Trophoblast cell (in vitro differentiated cells and primary cell): ENCODE measurements at regions not wholly inside any gene's neighbourhood (a gene's known extent, or its start where the extent isn't known, plus 50 kb on each side); places are given as distances from the start of the nearest gene placed in this dataset.

Source experiments
- DNase-seq, 2 donors: peaks; one replicate each; pipeline ENCODE4 v3.0.0-alpha.2; 2016
- H2AFZ ChIP-seq: 2 replicates; pipeline ENCODE4 v1.6.1; 2013; ENCODE audit warnings: low read length, moderate library complexity, mild to moderate bottlenecking; ENCODE audit not compliant: insufficient read depth, poor library complexity
- H2AK5ac ChIP-seq: 2 replicates; pipeline ENCODE4 v1.6.1; 2013; ENCODE audit warnings: mild to moderate bottlenecking, low read length
- H2BK120ac ChIP-seq: 2 replicates; pipeline ENCODE4 v1.6.1; 2013; ENCODE audit warnings: low read length, mild to moderate bottlenecking, moderate library complexity; ENCODE audit not compliant: insufficient read depth, poor library complexity
- H2BK12ac ChIP-seq: 2 replicates; pipeline ENCODE4 v1.6.1; 2013; ENCODE audit warnings: mild to moderate bottlenecking, low read length, moderate library complexity
- H2BK5ac ChIP-seq: 2 replicates; pipeline ENCODE4 v1.6.1; 2013; ENCODE audit warnings: low read length, low read depth, moderate library complexity, mild to moderate bottlenecking; ENCODE audit not compliant: poor library complexity
- H3K14ac ChIP-seq: 2 replicates; pipeline ENCODE4 v1.6.1; 2013; ENCODE audit warnings: mild to moderate bottlenecking, low read length
- H3K18ac ChIP-seq: 2 replicates; pipeline ENCODE4 v1.6.1; 2013; ENCODE audit warnings: mild to moderate bottlenecking, low read length
- H3K23ac ChIP-seq: 2 replicates; pipeline ENCODE4 v1.6.1; 2013; ENCODE audit warnings: low read length
- H3K27ac ChIP-seq: 2 replicates; pipeline ENCODE4 v1.5.1; 2013; ENCODE audit warnings: low read depth, mild to moderate bottlenecking, inconsistent platforms, low read length, moderate library complexity
- H3K27me3 ChIP-seq: 2 replicates; pipeline ENCODE4 v1.6.1; 2013; ENCODE audit warnings: inconsistent platforms, mild to moderate bottlenecking, low read length, moderate library complexity; ENCODE audit not compliant: insufficient read depth
- H3K36me3 ChIP-seq, 2 experiments: 1 replicate in 1 of 2; 2 replicates in 1 of 2; pipeline ENCODE4 v1.6.1; 2013; ENCODE audit warnings: low read length in 2 of 2, mild to moderate bottlenecking in 2 of 2, moderate library complexity in 1 of 2; ENCODE audit not compliant: insufficient read depth in 2 of 2, control insufficient read depth in 1 of 2
- H3K4ac ChIP-seq: 2 replicates; pipeline ENCODE4 v1.6.1; 2013; ENCODE audit warnings: low read depth, mild to moderate bottlenecking, low read length, moderate library complexity
- H3K4me1 ChIP-seq, 2 experiments: 1 replicate in 1 of 2; 2 replicates in 1 of 2; pipeline ENCODE4 v1.6.1; 2013; ENCODE audit warnings: low read length in 2 of 2, mild to moderate bottlenecking in 2 of 2, moderate library complexity in 1 of 2; ENCODE audit not compliant: insufficient read depth in 2 of 2, control insufficient read depth in 1 of 2
- H3K4me2 ChIP-seq: 2 replicates; pipeline ENCODE4 v1.6.1; 2013; ENCODE audit warnings: inconsistent platforms, mild to moderate bottlenecking, low read length, moderate library complexity
- H3K4me3 ChIP-seq: 2 replicates; pipeline ENCODE4 v1.5.1; 2013; ENCODE audit warnings: mild to moderate bottlenecking, low read depth, low read length, inconsistent platforms
- H3K79me1 ChIP-seq: one replicate; pipeline ENCODE4 v1.6.1; 2013; ENCODE audit warnings: low read length
- H3K79me2 ChIP-seq: 2 replicates; pipeline ENCODE4 v1.6.1; 2013; ENCODE audit warnings: low read length, mild to moderate bottlenecking; ENCODE audit not compliant: control insufficient read depth, insufficient read depth, poor library complexity
- H3K9ac ChIP-seq: 2 replicates; pipeline ENCODE4 v1.6.1; 2013; ENCODE audit warnings: mild to moderate bottlenecking, low read length
- H3K9me3 ChIP-seq: 2 replicates; pipeline ENCODE4 v1.6.1; 2013; ENCODE audit warnings: low read depth, mild to moderate bottlenecking, control low read depth, inconsistent platforms, low read length; ENCODE audit not compliant: insufficient read depth
- H4K12ac ChIP-seq: 2 replicates; pipeline ENCODE4 v1.6.1; 2013; ENCODE audit warnings: low read depth, mild to moderate bottlenecking, low read length, moderate library complexity
- H4K8ac ChIP-seq: 2 replicates; pipeline ENCODE4 v1.6.1; 2013; ENCODE audit warnings: low read depth, mild to moderate bottlenecking, low read length, moderate library complexity
- H4K91ac ChIP-seq: one replicate; pipeline ENCODE4 v1.6.1; 2013; ENCODE audit warnings: low read depth, mild to moderate bottlenecking, low read length, moderate library complexity
- WGBS: extraction: QIAGEN DNeasy Blood & Tissue Kit; methylation state at CpG from one replicate; pipeline ENCODE4 v1.1.7; 2013; ENCODE audit warnings: missing lambda C conversion rate; ENCODE audit not compliant: insufficient read length, insufficient coverage; ENCODE audit errors: extremely low coverage; 5-methylcytosine and 5-hydroxymethylcytosine counted together

GRCh38 chr12:82529101-82529500, 157.6 kb upstream of the TMTC2 start:
- H2AFZ ChIP-seq, result no peak overlapping the region
- H3K79me1 ChIP-seq, result no peaks in the 10 kb centered on the region
- no peaks in the 10 kb centered on the region for H3K79me2 ChIP-seq
- H3K4me2 ChIP-seq, result no peak overlapping the region
- H3K4me3 ChIP-seq, result no peak overlapping the region
- H3K18ac ChIP-seq, result no peak overlapping the region
- DNase-seq, result no peak
- no peaks in the 10 kb centered on the region for H3K27me3 ChIP-seq
- H4K12ac ChIP-seq, result no peak overlapping the region
- no peaks in the 10 kb centered on the region for H3K36me3 ChIP-seq
- H4K91ac ChIP-seq, result no peak overlapping the region
- H4K8ac ChIP-seq, result no peak overlapping the region
- H2AK5ac ChIP-seq, result no peak overlapping the region
- no peak overlapping the region for H2BK120ac ChIP-seq
- H3K23ac ChIP-seq, result no peak overlapping the region
- no peak overlapping the region for H3K27ac ChIP-seq
- no peak overlapping the region for H3K9ac ChIP-seq
- no CpG with 5 or more reads among the region's 1 CpG for WGBS
- no peaks in the 10 kb centered on the region for H3K9me3 ChIP-seq
- H3K4ac ChIP-seq, result no peak overlapping the region
- H3K14ac ChIP-seq, result no peak overlapping the region
- no peaks in the 10 kb centered on the region for H3K4me1 ChIP-seq
- H2BK12ac ChIP-seq, result no peak overlapping the region
- H2BK5ac ChIP-seq, result no peak overlapping the region

GRCh38 chr12:82529954-82530353, 156.8 kb upstream of the TMTC2 start:
- WGBS, result no CpG with 5 or more reads among the region's 3 CpGs

GRCh38 chr12:82530394-82530793, 156.3 kb upstream of the TMTC2 start:
- no peak overlapping the region for H3K23ac ChIP-seq
- no CpG with 5 or more reads among the region's 2 CpGs for WGBS
- no peaks in the 10 kb centered on the region for H3K27me3 ChIP-seq
- no peak overlapping the region for H3K14ac ChIP-seq
- H3K9ac ChIP-seq, result no peak overlapping the region
- no peak overlapping the region for H2BK12ac ChIP-seq
- H3K79me2 ChIP-seq, result no peaks in the 10 kb centered on the region
- H3K9me3 ChIP-seq, result no peaks in the 10 kb centered on the region
- H3K27ac ChIP-seq, result no peak overlapping the region
- no peak overlapping the region for H4K12ac ChIP-seq
- H3K79me1 ChIP-seq, result no peaks in the 10 kb centered on the region
- no peak overlapping the region for H3K4me3 ChIP-seq
- no peak overlapping the region for H2BK5ac ChIP-seq
- no peak overlapping the region for H3K4me2 ChIP-seq
- no peak overlapping the region for H2AFZ ChIP-seq
- no peak overlapping the region for H4K91ac ChIP-seq
- no peak overlapping the region for H3K4ac ChIP-seq
- no peak overlapping the region for H4K8ac ChIP-seq
- H3K36me3 ChIP-seq, result no peaks in the 10 kb centered on the region
- H2AK5ac ChIP-seq, result no peak overlapping the region
- H3K18ac ChIP-seq, result no peak overlapping the region
- H2BK120ac ChIP-seq, result no peak overlapping the region
- H3K4me1 ChIP-seq, result no peaks in the 10 kb centered on the region
- DNase-seq, result no peak

More at GRCh38 chr12:82529954-82530353, 156.8 kb upstream of the TMTC2 start:
- H3K23ac ChIP-seq, result no peak overlapping the region
- no peaks in the 10 kb centered on the region for H3K9me3 ChIP-seq
- no peak overlapping the region for H4K12ac ChIP-seq
- no peaks in the 10 kb centered on the region for H3K79me1 ChIP-seq
- no peak overlapping the region for H3K27ac ChIP-seq
- no peak overlapping the region for H3K18ac ChIP-seq
- no peak overlapping the region for H3K4ac ChIP-seq
- no peaks in the 10 kb centered on the region for H3K4me1 ChIP-seq
- no peaks in the 10 kb centered on the region for H3K36me3 ChIP-seq
- H2BK12ac ChIP-seq, result no peak overlapping the region
- H2AFZ ChIP-seq, result no peak overlapping the region
- no peaks in the 10 kb centered on the region for H3K79me2 ChIP-seq
- H4K91ac ChIP-seq, result no peak overlapping the region
- no peak overlapping the region for H3K14ac ChIP-seq
- H4K8ac ChIP-seq, result no peak overlapping the region
- no peak overlapping the region for H2AK5ac ChIP-seq
- no peak overlapping the region for H3K4me2 ChIP-seq
- no peak for DNase-seq
- H2BK5ac ChIP-seq, result no peak overlapping the region
- H3K4me3 ChIP-seq, result no peak overlapping the region
- H3K27me3 ChIP-seq, result no peaks in the 10 kb centered on the region
- H2BK120ac ChIP-seq, result no peak overlapping the region
- no peak overlapping the region for H3K9ac ChIP-seq

GRCh38 chr12:82533341-82533740, 153.4 kb upstream of the TMTC2 start:
- Histone ChIP-seq H4K12ac (no peak overlapping the region), H4K91ac (no peak overlapping the region), H2AK5ac (no peak overlapping the region), H3K14ac (no peak overlapping the region), H2BK5ac (no peak overlapping the region), H3K4ac (no peak overlapping the region), H4K8ac (no peak overlapping the region), H3K4me2 (no peak overlapping the region), H2BK12ac (no peak overlapping the region), H3K18ac (no peak overlapping the region), H3K36me3 (no peaks in the 10 kb centered on the region), H3K9ac (no peak overlapping the region), H3K79me2 (no peaks in the 10 kb centered on the region), H2BK120ac (no peak overlapping the region), H3K4me1 (no peaks in the 10 kb centered on the region), H3K4me3 (no peak overlapping the region), H3K27me3 (no peaks in the 10 kb centered on the region), H3K27ac (no peak overlapping the region), H3K79me1 (no peaks in the 10 kb centered on the region), H3K23ac (no peak overlapping the region), H2AFZ (no peak overlapping the region), H3K9me3 (no peaks in the 10 kb centered on the region)
- WGBS, result no CpG with 5 or more reads among the region's 1 CpG
- DNase-seq, result no peak
